ENCODE measurements at regions not wholly inside any gene's neighbourhood (a gene's known extent, or its start where the extent isn't known, plus 50 kb on each side); places are given as distances from the start of the nearest gene placed in this dataset.

GRCh38 chr6:146950351-146950835 lies 253.8 kb upstream of the STXBP5 start (continued):
- 0 out of 2 replicates have a peak, but pooled peaks have one; percentile 22 for TF ChIP-seq SSRP1 (CRISPR knock-in tag; IDR thresholded peaks at IDR 0.05)
- TF ChIP-seq ARID5B (CRISPR knock-in tag; IDR thresholded peaks at IDR 0.05): peak; percentile 97
- no peak for TF ChIP-seq E2F1 (CRISPR knock-in tag; IDR thresholded peaks at IDR 0.05)
- peak; percentile 80; the same call in 1 of the 2 replicates for TF ChIP-seq NCOR1 (IDR thresholded peaks at IDR 0.05; ENCODE audit: borderline replicate concordance, low read length)
- TF ChIP-seq ZNF879 (CRISPR knock-in tag; IDR thresholded peaks at IDR 0.05): no peak
- TF ChIP-seq ZFP1 (CRISPR knock-in tag; IDR thresholded peaks at IDR 0.05): 0 out of 2 replicates have a peak, but pooled peaks have one; percentile 37
- no peak for TF ChIP-seq ZFP82 (CRISPR knock-in tag; IDR thresholded peaks at IDR 0.05; ENCODE audit: borderline replicate concordance)
- TF ChIP-seq KAT8 (CRISPR knock-in tag; IDR thresholded peaks at IDR 0.05): peak; percentile 60
- no peak for TF ChIP-seq ZNF766 (CRISPR knock-in tag; IDR thresholded peaks at IDR 0.05; ENCODE audit: borderline replicate concordance)
- TF ChIP-seq BCL6 (CRISPR knock-in tag; IDR thresholded peaks at IDR 0.05): peak; percentile 100
- peak; percentile 65; the same call in 1 of the 2 replicates for TF ChIP-seq ERF (CRISPR knock-in tag; IDR thresholded peaks at IDR 0.05)
- no peak for TF ChIP-seq HNRNPLL (IDR thresholded peaks at IDR 0.05; ENCODE audit: low read depth, low read length, poor library complexity, severe bottlenecking)
- peak; percentile 90 for TF ChIP-seq SP5 (CRISPR knock-in tag; IDR thresholded peaks at IDR 0.05; ENCODE audit: borderline replicate concordance, low read depth)
- no peak for TF ChIP-seq HOXA7 (CRISPR knock-in tag; IDR thresholded peaks at IDR 0.05)
- TF ChIP-seq SMARCE1 (IDR thresholded peaks at IDR 0.05; ENCODE audit: borderline replicate concordance): no peak
- no peak for TF ChIP-seq PBX3 (CRISPR knock-in tag; IDR thresholded peaks at IDR 0.05; ENCODE audit: borderline replicate concordance)
- TF ChIP-seq ZBTB43 (CRISPR knock-in tag; conservative IDR thresholded peaks at IDR 0.05): peak; percentile 71; the same call in 1 of the 2 replicates
- no peak for TF ChIP-seq CREBL2 (CRISPR knock-in tag; IDR thresholded peaks at IDR 0.05; ENCODE audit: borderline replicate concordance)
